Endothelial cell of umbilical vein (primary cell): ENCODE measurements at regions not wholly inside any gene's neighbourhood (a gene's known extent, or its start where the extent isn't known, plus 50 kb on each side); places are given as distances from the start of the nearest gene placed in this dataset.
"Not testable (repeated sequence)": the region's sequence is repeated elsewhere in the genome, so short reads cannot be mapped to it uniquely, and the experiment has no call there.

ENCODE experiments used
- EZH2 ChIP-seq: IDR thresholded peaks from 2 replicates; pipeline ENCODE4 v1.6.1; 2012; ENCODE audit warnings: borderline replicate concordance, low read depth, mild to moderate bottlenecking, moderate library complexity, low read length, inconsistent platforms; ENCODE audit not compliant: severe bottlenecking
- GATA2 ChIP-seq: IDR thresholded peaks from 2 replicates; pipeline ENCODE4 v1.7.0; 2011; ENCODE audit warnings: low read depth, mild to moderate bottlenecking, moderate library complexity, mixed read lengths, low read length; ENCODE audit not compliant: insufficient read length, insufficient read depth
- JUN ChIP-seq: IDR thresholded peaks from 2 replicates; pipeline ENCODE4 v1.6.1; 2011; ENCODE audit warnings: borderline replicate concordance, low read depth; ENCODE audit not compliant: insufficient read length, insufficient read depth
- MAX ChIP-seq: IDR thresholded peaks from 2 replicates; pipeline ENCODE4 v1.6.1; 2011; ENCODE audit not compliant: insufficient read depth, insufficient read length
- POLR2AphosphoS5 ChIP-seq: IDR thresholded peaks from 2 replicates; pipeline ENCODE4 v1.6.1; 2012; ENCODE audit warnings: low read depth, mild to moderate bottlenecking, control low read depth, low read length, moderate library complexity; ENCODE audit not compliant: insufficient read depth
- TF ChIP-seq, protein P1 (sequence below), 2 donors: IDR thresholded peaks; 1 replicate in 1 of 2; 2 replicates in 1 of 2; pipeline ENCODE4 v1.5.1; 2011; ENCODE audit warnings: low read length in 2 of 2, mild to moderate bottlenecking in 2 of 2, moderate library complexity in 2 of 2, control low read depth in 1 of 2, inconsistent platforms in 1 of 2, low read depth in 1 of 2; ENCODE audit not compliant: insufficient read depth in 1 of 2; ENCODE audit errors: extremely low read depth in 1 of 2

DNA sequence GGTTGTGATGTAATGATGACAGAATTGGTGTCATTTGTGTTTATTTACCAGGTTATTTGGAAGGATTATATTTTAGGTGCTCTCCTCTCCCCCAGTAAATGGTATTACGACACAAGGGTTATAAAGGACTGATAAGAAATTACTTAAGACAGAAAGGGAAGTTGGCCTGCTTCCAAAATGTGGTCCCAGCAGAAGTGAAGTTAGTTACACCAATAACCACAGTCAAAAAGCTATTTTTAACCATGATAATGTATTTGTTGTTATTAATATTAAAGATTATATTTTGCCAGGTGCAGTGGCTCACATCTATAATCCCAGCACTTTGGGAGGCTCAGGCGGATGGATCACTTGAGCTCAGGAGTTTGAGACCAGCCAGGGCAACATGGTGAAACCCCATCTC, 92.5 kb downstream of the SYT15B start:
- TF ChIP-seq, protein P1, sequence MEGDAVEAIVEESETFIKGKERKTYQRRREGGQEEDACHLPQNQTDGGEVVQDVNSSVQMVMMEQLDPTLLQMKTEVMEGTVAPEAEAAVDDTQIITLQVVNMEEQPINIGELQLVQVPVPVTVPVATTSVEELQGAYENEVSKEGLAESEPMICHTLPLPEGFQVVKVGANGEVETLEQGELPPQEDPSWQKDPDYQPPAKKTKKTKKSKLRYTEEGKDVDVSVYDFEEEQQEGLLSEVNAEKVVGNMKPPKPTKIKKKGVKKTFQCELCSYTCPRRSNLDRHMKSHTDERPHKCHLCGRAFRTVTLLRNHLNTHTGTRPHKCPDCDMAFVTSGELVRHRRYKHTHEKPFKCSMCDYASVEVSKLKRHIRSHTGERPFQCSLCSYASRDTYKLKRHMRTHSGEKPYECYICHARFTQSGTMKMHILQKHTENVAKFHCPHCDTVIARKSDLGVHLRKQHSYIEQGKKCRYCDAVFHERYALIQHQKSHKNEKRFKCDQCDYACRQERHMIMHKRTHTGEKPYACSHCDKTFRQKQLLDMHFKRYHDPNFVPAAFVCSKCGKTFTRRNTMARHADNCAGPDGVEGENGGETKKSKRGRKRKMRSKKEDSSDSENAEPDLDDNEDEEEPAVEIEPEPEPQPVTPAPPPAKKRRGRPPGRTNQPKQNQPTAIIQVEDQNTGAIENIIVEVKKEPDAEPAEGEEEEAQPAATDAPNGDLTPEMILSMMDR (IDR thresholded peaks at IDR 0.05; ENCODE audit: extremely low read depth in 1 of 2, insufficient read depth in 1 of 2, low read depth in 1 of 2, low read length in 2 of 2): not testable (repeated sequence)
- TF ChIP-seq POLR2AphosphoS5, JUN, EZH2, MAX, GATA2: not testable (repeated sequence)
